ENCODE measurements at regions not wholly inside any gene's neighbourhood (a gene's known extent, or its start where the extent isn't known, plus 50 kb on each side); places are given as distances from the start of the nearest gene placed in this dataset.

- no peak for DNase-seq
These were observed 195.3 kb upstream of the BLID start for GRCh38 chr11:122311216-122311755.

GRCh38 chr11:122310766-122311165 lies 194.8 kb upstream of the BLID start:
- no peak for DNase-seq

DNA sequence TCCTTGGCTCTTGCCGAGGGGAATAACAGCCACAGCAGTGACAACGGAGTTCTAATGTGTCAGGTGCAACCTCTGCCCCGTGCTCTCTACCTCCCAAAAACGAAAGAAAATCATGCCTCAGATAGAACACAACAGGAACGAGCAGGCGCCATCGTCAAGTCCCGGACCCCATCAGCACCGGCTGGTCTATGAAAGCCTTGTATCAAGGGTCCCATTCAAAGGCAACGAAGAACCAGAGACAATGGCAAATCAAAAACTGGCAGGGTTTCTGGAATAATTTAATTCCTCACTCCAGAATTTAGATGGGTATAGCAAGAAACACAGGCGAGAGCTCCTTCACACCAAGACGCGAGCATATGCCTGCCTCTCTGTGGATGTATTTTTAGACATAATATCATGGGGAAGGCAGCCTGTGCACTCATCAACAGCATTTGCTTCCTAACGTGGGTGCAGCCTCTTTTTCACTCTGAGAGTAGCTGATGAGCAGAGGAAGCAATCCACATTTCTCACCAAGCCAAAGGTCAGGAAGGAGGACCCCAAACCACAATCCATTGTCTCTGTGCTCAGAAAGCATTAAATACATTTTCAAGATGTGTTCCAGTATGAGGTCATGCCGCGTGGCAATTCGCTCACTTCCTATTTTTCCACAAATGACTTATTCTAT lies 193.4 kb upstream of the BLID start:
- no peak for DNase-seq

GRCh38 chr11:122308226-122308625 lies 192.2 kb upstream of the BLID start:
- DNase-seq: no peak

DNA sequence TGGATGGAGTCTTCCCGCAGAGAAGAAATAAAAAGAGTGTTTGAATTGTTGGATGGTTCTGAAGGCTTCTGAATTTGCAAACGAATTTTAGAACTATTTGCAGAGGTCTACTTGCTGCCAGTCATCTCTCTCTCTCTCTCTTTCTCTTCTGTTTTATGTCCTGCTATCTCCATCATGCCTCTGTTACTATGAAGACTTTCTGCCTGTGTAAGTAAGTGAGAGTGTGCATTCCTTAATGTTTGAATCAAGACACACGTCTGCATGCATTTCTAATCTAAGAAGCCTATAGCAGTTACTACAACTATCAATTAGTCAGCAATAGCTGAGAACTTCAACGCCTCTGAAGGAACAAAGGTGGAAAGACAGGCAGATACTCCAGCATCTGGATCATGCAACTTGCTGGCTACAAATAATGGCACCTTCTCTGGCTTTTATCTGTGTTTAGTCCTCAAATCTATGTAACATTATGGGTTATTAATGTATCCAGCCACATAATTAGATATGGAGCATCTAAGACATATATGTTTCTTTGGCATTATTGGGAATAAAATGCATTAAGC lies 191.5 kb upstream of the BLID start:
- DNase-seq: no peak

DNA sequence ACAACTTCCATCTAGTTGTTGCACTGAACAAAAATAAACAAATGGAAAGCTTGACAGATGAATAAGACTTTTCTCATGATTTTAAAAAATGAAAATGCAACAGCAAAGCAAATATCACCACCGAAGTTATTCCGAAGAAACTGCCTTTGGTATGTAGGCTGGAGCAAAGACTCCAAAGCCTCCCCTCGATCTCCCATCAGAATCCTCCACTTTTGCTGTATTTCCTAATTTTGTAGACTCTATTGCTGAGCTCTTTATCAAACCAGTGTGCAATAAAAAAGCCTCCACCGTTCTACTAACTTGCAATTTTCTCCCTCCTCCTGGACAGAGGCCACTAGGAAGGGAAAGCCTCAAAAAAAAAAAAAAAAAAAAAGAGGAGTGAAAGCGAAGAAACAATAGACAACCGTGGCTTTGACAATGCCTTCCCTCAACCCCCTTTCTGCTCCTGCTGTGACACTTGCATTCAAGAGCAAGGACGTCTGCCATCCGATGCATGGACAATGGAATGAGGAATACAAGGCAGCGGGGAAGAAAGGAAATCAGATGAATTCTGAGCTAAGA lies 190.9 kb upstream of the BLID start:
- DNase-seq: no peak

DNA sequence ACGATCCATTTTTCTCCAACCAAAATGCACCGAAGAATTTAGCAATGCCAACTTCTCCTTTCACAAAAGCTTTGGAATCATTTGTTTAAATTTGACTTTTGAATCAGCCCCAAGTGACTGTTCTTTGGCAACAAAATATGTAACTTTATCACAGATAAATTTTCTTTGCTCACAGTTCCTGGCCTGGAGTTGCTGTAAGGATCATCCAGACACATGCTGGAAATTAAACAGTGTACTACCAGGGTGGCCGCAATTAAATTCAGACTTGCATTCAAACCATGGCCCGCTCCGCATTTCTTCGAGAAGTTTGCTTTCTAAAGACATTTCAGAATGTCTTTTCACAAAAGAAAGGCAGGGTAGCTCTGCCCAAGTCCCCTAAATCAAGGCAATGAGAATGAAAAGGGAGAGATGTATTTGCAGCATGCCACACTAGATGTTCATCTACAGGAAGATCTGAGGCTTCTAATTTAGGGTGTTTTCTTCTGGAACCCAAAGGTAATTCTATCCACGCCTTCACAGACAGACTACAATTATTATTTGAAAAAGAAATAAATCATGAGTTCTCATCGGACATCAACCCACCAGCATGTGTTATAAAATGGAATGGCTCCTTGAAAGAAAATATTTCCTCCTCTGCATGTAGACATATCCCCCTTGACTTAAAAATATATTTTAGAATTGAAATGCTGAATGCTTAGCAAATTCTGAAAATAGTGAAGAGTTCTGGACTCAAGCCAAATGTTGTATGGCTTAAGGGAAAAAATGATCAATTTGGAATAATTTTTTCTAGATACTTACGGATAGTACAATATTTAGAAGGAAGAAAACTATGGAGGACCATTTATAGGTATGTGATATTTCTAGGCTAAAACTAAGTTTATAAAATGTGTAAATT lies 189.7 kb upstream of the BLID start:
- DNase-seq: no peak

DNA sequence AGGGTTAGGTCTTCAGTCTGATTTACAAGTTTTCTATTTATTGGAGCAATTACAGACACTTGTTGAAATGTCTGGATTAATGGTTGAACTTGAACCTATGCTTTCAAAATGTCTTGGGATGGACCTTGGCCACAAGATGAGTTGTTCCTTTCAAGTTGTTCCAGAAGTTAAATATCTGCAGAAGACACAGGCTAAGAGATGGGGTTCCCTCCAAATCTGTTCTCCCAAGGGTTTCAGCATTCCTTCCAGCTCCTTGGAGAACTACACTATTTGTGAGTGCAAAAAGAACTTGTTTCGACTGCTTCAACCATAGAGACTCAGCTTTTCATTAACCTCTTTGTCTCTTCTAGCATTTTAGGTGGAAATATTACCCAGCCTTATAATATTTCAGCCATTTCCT lies 189.0 kb upstream of the BLID start:
- DNase-seq: no peak

GRCh38 chr11:122304306-122304705 lies 188.3 kb upstream of the BLID start:
- no peak for DNase-seq

- no peak for DNase-seq
These were observed 178.0 kb upstream of the BLID start for GRCh38 chr11:122294041-122294440.

GRCh38 chr11:122293296-122294023 lies 177.4 kb upstream of the BLID start:
- DNase-seq: no peak

DNA sequence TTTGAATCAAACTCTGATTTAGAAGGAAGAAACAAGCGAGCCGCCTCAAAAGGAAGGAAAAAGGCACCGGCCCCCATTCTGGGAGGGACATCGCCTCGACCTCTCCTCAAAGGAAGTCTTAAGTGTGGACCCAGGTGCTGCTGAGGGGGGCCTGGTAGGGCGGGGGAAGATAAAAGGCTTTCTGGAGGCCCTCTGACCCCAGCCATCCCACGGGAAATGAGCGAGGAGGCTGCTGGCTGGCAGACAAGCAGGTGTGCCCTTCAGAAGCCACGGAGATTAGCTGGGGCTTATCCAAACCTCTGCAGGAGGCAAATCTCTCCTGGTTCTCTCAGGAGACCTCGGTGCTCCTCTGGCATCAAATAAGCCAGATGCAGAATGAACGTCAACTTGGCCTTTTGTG lies 171.4 kb upstream of the BLID start:
- no peak for DNase-seq

GRCh38 chr11:122285070-122285988 lies 169.3 kb upstream of the BLID start:
- DNase-seq: no peak

DNA sequence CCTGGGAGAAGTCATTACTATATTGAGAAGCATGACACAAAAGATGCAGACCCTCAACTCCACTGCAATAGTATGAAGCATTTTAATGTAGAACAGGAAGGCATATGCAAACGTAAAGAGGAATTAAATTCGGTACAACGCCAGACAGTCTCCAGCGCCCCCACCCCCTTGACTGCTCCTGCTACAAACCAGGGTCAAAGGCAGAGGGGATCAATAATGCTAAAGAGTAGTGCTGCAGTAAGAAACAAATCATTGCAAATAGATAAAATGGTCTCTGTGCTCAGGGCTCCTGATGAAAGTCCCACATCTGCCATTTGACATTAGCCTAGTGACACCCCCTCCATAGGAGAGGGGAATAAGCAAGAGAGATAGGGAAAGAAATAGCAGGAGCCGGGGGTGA lies 164.9 kb upstream of the BLID start:
- DNase-seq: no peak

DNA sequence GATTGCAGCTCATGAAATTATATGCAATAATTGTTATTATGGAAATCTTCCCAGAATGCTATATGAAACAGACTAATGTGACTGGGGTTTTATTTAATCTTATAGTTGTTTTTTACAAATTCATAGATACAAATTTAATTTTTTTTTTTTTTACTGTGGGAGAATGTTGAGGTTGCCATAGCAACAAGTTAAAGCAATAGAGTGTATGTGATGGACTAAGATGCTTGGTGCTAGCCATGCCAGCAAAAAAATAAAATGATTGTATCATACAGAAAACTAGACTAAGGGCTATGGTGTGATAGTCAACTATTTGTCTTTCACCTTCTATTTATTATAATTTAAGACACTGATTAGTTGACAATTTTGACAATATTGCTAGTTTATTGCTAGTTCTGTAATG lies 163.2 kb upstream of the BLID start:
- DNase-seq: no peak

GRCh38 chr11:122277493-122277892 lies 161.5 kb upstream of the BLID start:
- DNase-seq: no peak

DNA sequence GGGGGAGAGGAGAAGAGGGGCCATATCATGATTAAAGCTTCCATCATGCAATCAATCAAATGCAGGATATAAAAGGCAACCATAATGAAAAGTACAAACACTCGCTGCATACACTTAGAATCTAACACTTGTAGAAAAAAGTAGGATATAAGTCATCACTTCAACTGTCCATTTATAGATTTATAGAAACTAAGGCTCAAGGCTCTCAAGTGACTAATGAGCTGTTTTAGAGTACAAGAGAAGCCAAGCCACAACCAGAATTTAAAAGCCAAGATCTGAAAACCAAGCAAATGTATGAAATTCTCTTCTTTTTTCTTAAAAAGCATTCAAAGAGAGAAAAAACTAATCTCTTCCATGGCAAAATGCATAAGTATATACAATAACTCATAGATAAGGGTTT lies 160.2 kb upstream of the BLID start:
- DNase-seq: no peak

DNA sequence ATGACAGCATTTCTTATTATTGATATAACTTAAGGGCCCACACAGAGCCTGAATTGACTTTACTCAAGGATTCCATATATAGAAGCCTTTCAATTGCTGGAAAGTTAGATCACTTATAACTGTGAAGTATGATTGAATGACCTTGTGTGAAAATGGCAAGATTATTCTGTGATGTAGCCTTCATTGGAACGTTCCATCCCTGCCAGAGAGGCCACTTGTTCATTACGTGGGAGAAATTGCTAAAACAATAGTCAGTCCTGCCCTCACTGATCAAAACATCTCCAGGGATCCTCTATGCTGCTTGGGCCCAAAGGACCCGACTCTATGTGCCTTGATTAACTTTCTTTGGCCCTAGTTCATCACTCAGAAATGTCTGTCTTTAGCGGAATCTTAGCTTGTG lies 159.5 kb upstream of the BLID start:
- DNase-seq: no peak

DNA sequence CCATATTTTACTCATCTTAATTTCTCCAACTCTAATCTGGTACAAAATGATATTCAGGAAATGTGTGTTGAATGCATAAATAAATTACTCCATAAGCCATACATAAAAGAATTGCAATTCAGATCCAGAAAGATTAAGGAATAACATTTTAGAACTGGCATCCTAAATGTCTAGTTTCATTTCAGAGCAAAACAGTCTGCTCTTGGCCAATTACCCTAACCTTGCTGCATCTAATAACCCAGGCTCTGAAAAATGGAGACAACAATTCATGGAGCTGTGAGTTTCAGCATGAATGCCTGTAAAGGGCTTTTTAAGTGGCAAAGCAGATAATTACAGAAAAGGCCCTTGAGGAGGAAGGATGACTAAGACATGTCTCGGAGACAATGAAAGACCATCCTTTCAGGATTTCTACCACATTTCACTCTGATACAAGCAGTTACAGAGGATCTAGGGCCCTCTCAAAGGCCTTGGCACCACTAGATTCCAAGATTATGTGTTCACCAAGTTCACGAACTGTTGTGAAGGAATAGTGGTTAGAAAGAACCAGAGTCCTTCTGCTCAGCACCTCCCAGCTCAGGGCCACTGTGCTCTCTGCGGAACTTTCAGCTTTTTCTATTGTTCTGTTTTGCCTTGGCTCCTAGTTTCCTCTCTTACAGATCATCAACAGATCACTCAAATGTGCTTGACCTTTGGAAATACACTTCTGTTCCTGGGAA lies 157.6 kb upstream of the BLID start:
- DNase-seq: no peak

- no peak for DNase-seq
These were observed 155.7 kb upstream of the BLID start for GRCh38 chr11:122271745-122272144.

DNA sequence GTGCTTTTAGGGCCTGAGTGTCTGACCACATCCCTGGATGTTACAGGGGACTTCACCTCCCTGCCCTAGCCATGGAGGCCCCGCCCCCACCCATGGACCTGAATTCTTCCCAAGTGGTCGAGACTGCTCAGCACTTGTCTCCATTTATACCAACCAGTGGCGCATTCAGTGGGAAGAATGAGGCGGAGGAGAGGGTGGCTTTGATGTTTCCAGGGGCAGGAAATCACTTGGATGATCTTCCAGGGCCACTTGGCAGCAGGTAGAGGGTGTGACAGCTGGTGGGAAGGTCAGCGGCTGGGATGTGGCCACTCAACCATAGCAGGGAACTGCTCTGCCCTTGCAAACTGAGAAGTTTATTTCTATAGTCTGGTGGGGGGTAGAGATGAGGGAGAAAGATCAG lies 155.1 kb upstream of the BLID start:
- DNase-seq: no peak

All from stimulated activated CD4-positive, alpha-beta T cell treated with anti-CD3 and anti-CD28 coated beads, Interleukin-2, amount 100 ng/mL, for 48 hours (primary cell).